Panc1 (cell line): ENCODE measurements at regions not wholly inside any gene's neighbourhood (a gene's known extent, or its start where the extent isn't known, plus 50 kb on each side); places are given as distances from the start of the nearest gene placed in this dataset.
"Not testable (repeated sequence)": the region's sequence is repeated elsewhere in the genome, so short reads cannot be mapped to it uniquely, and the experiment has no call there.

ENCODE experiments used
- ATAC-seq: fragments of 200-7000 bp; cut with Tn5 transposase; 2 replicates; pipeline ENCODE4 v1.9.1; 2020; ENCODE audit warnings: mild to moderate bottlenecking, moderate library complexity
- BruUV-seq: library from RNA; stranded (reverse); fragments of 400-500 nt; replicated peaks from 2 replicates; lab custom pipeline; 2021; lab: Mats Ljungman, UMichigan
- CTCF ChIA-PET: fragments of 300-600 bp; sonication (Branson Sonifier 250); formaldehyde crosslinking; loops from one replicate; lab custom pipeline; 2022; ENCODE audit warnings: antibody characterized with exemption; lab: Charles Lee
- POLR2A ChIA-PET: fragments of 300-600 bp; sonication (Branson Sonifier 250); formaldehyde crosslinking; loops from one replicate; lab custom pipeline; 2022; ENCODE audit warnings: antibody characterized with exemption; lab: Charles Lee
- DNase-seq: peaks from one replicate; pipeline ENCODE4 v3.0.0-alpha.2; 2010; ENCODE audit warnings: low read depth, low spot score
- H3K27ac ChIP-seq: 2 replicates; pipeline ENCODE4 v1.5.1; 2011; ENCODE audit warnings: mild to moderate bottlenecking, low read length, inconsistent platforms
- H3K27me3 ChIP-seq: fragments of 200-500 bp; sonication (Bioruptor generic); 2 replicates; pipeline ENCODE4 v1.6.0; 2014; ENCODE audit warnings: low read length, inconsistent platforms; ENCODE audit not compliant: control insufficient read depth, insufficient read depth
- H3K36me3 ChIP-seq: fragments of 200-500 bp; sonication (Bioruptor generic); 2 replicates; pipeline ENCODE4 v1.5.1; 2014; ENCODE audit warnings: inconsistent platforms, mild to moderate bottlenecking, low read length, moderate library complexity; ENCODE audit not compliant: control insufficient read depth, insufficient read depth
- H3K4me1 ChIP-seq: 2 replicates; pipeline ENCODE4 v1.5.1; 2011; ENCODE audit warnings: inconsistent platforms, mild to moderate bottlenecking, low read length, moderate library complexity; ENCODE audit not compliant: control insufficient read depth, insufficient read depth
- H3K4me3 ChIP-seq, 2 experiments: 2 replicates each; pipeline ENCODE4 v1.5.1; 2011 to 2012; ENCODE audit warnings: low read depth in 2 of 2, low read length in 2 of 2, mild to moderate bottlenecking in 2 of 2, inconsistent platforms in 1 of 2, moderate library complexity in 1 of 2
- H3K9me3 ChIP-seq: fragments of 200-500 bp; sonication (Bioruptor generic); 2 replicates; pipeline ENCODE4 v1.5.1; 2014; ENCODE audit warnings: low read depth, mild to moderate bottlenecking, inconsistent platforms, low read length, moderate library complexity; ENCODE audit not compliant: control insufficient read depth, insufficient read depth
- CTCF ChIP-seq: fragments of 450-650 bp; IDR thresholded peaks from 2 replicates; pipeline ENCODE4 v1.5.1; 2017; ENCODE audit warnings: mild to moderate bottlenecking
- POLR2AphosphoS5 ChIP-seq: IDR thresholded peaks from 2 replicates; pipeline ENCODE4 v1.6.1; 2012; ENCODE audit warnings: mild to moderate bottlenecking, low read depth, low read length, moderate library complexity
- REST ChIP-seq, 2 experiments: IDR thresholded peaks; 2 replicates each; pipeline ENCODE4 v1.6.1; 2011 to 2012; ENCODE audit warnings: low read depth in 2 of 2, control low read depth in 1 of 2, low read length in 1 of 2, mild to moderate bottlenecking in 1 of 2, moderate library complexity in 1 of 2; ENCODE audit not compliant: insufficient read depth in 1 of 2
- SIN3A ChIP-seq: IDR thresholded peaks from 2 replicates; pipeline ENCODE4 v1.6.1; 2012; ENCODE audit warnings: low read depth, mild to moderate bottlenecking, low read length, moderate library complexity, borderline replicate concordance; ENCODE audit not compliant: insufficient read depth
- TCF7L2 ChIP-seq: IDR thresholded peaks from 2 replicates; pipeline ENCODE4 v1.6.1; 2011; ENCODE audit warnings: mild to moderate bottlenecking, low read depth, low read length, inconsistent platforms
- in situ Hi-C: cut with HindIII; loops from 2 replicates; pipeline ENCODE4 v1.10.0; 2016; ENCODE audit warnings: low sequenced_read_pairs, low pct_unique_long_range_greater_than_20kb
- intact Hi-C: fragments of 100-400 bp; cut with micrococcal nuclease; formaldehyde crosslinking; loops from one replicate; pipeline ENCODE4 v1.10.0; 2022; ENCODE audit not compliant: unreplicated experiment

- intact Hi-C loops (no loop called here), in situ Hi-C loops (no loop called here)
- TF ChIP-seq CTCF (no peak), TCF7L2 (no peak), REST (IDR thresholded peaks at IDR 0.05; ENCODE audit: insufficient read depth in 1 of 2, low read depth in 2 of 2, low read length in 1 of 2) (no peak), POLR2AphosphoS5 (no peak), SIN3A (no peak)
- Histone ChIP-seq H3K27ac (no peak overlapping the region), H3K4me3 (no peak overlapping the region), H3K4me1 (no peaks in the 10 kb centered on the region), H3K9me3 (no peaks in the 10 kb centered on the region), H3K27me3 (no peaks in the 10 kb centered on the region), H3K36me3 (no peaks in the 10 kb centered on the region)
- DNase-seq (no peak), ATAC-seq (no peak)
- ChIA-PET POLR2A (no interaction called here), CTCF (no interaction called here)
- no TSS peak for BruUV-seq
These were observed 152.7 kb upstream of the POC5 start for GRCh38 chr5:75869891-75870290.

- Histone ChIP-seq H3K27ac (no peak overlapping the region), H3K9me3 (no peaks in the 10 kb centered on the region), H3K4me3 (no peak overlapping the region), H3K27me3 (no peaks in the 10 kb centered on the region; the same call in 1 of the 2 replicates), H3K4me1 (no peaks in the 10 kb centered on the region), H3K36me3 (no peaks in the 10 kb centered on the region)
- ATAC-seq (no peak), DNase-seq (no peak)
- TF ChIP-seq SIN3A: no peak
- TF ChIP-seq REST (IDR thresholded peaks at IDR 0.05; ENCODE audit: insufficient read depth in 1 of 2, low read depth in 2 of 2, low read length in 1 of 2): no peak
- TF ChIP-seq POLR2AphosphoS5: no peak
- TF ChIP-seq CTCF: no peak
- no peak for TF ChIP-seq TCF7L2
- ChIA-PET POLR2A (no interaction called here), CTCF (no interaction called here)
- in situ Hi-C loops (no loop called here), intact Hi-C loops (no loop called here)
- BruUV-seq: no TSS peak
These were observed 145.6 kb upstream of the POC5 start for GRCh38 chr5:75862872-75863271.

GRCh38 chr5:75859621-75860020 lies 142.4 kb upstream of the POC5 start:
- H3K9me3 ChIP-seq, H3K36me3 ChIP-seq, DNase-seq, POLR2A ChIA-PET, ATAC-seq, in situ Hi-C loops, H3K4me3 ChIP-seq, H3K27me3 ChIP-seq, BruUV-seq, H3K27ac ChIP-seq, intact Hi-C loops, H3K4me1 ChIP-seq, CTCF ChIA-PET: not testable (repeated sequence)
